T-cell (primary cell): ENCODE measurements at regions not wholly inside any gene's neighbourhood (a gene's known extent, or its start where the extent isn't known, plus 50 kb on each side); places are given as distances from the start of the nearest gene placed in this dataset.

Source experiments
- ATAC-seq, 4 experiments: fragments of 200-7000 bp in 3 of 4; fragments of 150-1000 bp in 1 of 4; cut with Tn5 transposase; replicated peaks in 1 of 4; 1 replicate in 3 of 4; 2 replicates in 1 of 4; pipeline ENCODE4 v1.10.0; 2021; ENCODE audit warnings: moderate library complexity in 3 of 4, mild to moderate bottlenecking in 2 of 4, moderate number of reproducible peaks in 1 of 4
- CTCF ChIA-PET, 2 donors: fragments of 300-600 bp; sonication (Branson Sonifier 250); formaldehyde crosslinking; loops; one replicate each; lab custom pipeline; 2022; ENCODE audit warnings: antibody characterized with exemption in 2 of 2; lab: Charles Lee
- POLR2A ChIA-PET, 2 donors: fragments of 300-600 bp; sonication (Branson Sonifier 250); formaldehyde crosslinking; loops; one replicate each; lab custom pipeline; 2022; ENCODE audit warnings: antibody characterized with exemption in 2 of 2; lab: Charles Lee
- DNase-seq, 35 experiments: peaks; one replicate each; pipeline versions ENCODE4 v3.0.0 to v3.0.0-alpha.2; 2013 to 2023
- H3K27ac ChIP-seq: one replicate; pipeline ENCODE4 v1.5.1; 2013; ENCODE audit warnings: low read length
- H3K27me3 ChIP-seq, 2 experiments: replicated peaks in 1 of 2; 1 replicate in 1 of 2; 2 replicates in 1 of 2; pipeline versions ENCODE4 v1.6.1 to v1.7.0; 2013; ENCODE audit warnings: low read length in 1 of 2, mixed read lengths in 1 of 2; ENCODE audit not compliant: control insufficient read depth in 2 of 2, insufficient read depth in 2 of 2; ENCODE audit errors: extremely low read depth in 1 of 2
- H3K36me3 ChIP-seq, 2 donors: 1 replicate in 1 of 2; 2 replicates in 1 of 2; pipeline versions ENCODE4 v1.6.1 to v1.7.0; 2013; ENCODE audit warnings: low read length in 1 of 2; ENCODE audit not compliant: control insufficient read depth in 2 of 2, insufficient read depth in 1 of 2; ENCODE audit errors: extremely low read depth in 1 of 2
- H3K4me1 ChIP-seq, 2 experiments: 1 replicate in 1 of 2; 2 replicates in 1 of 2; pipeline versions ENCODE4 v1.6.1 to v1.7.0; 2013; ENCODE audit warnings: low read length in 2 of 2, mixed read lengths in 1 of 2; ENCODE audit not compliant: insufficient read depth in 2 of 2, control insufficient read depth in 1 of 2; ENCODE audit errors: extremely low read depth in 1 of 2
- H3K4me3 ChIP-seq, 2 donors: 1 replicate in 1 of 2; 2 replicates in 1 of 2; pipeline versions ENCODE4 v1.5.1 to v1.7.0; 2013; ENCODE audit warnings: mild to moderate bottlenecking in 2 of 2, low read length in 1 of 2, moderate library complexity in 1 of 2; ENCODE audit not compliant: control insufficient read depth in 1 of 2; ENCODE audit errors: extremely low read depth in 1 of 2
- H3K9me3 ChIP-seq: 2 replicates; pipeline ENCODE4 v1.7.0; 2013
- H3K27ac Mint-ChIP-seq, 2 donors: one replicate each; pipeline ENCODE4 v1.8.0; 2020 to 2021; ENCODE audit warnings: mild to moderate bottlenecking in 2 of 2, mixed read lengths in 2 of 2
- H3K27me3 Mint-ChIP-seq, 2 donors: one replicate each; pipeline ENCODE4 v1.8.0; 2021 to 2022; ENCODE audit warnings: mixed read lengths in 2 of 2
- H3K36me3 Mint-ChIP-seq: one replicate; pipeline ENCODE4 v1.8.0; 2021; ENCODE audit warnings: mixed read lengths
- H3K4me1 Mint-ChIP-seq, 3 donors: one replicate each; pipeline ENCODE4 v1.8.0; 2020 to 2022; ENCODE audit warnings: mixed read lengths in 3 of 3, mild to moderate bottlenecking in 1 of 3
- H3K4me3 Mint-ChIP-seq, 3 donors: one replicate each; pipeline ENCODE4 v1.8.0; 2020 to 2022; ENCODE audit warnings: mild to moderate bottlenecking in 3 of 3, mixed read lengths in 3 of 3, moderate library complexity in 3 of 3
- H3K9me3 Mint-ChIP-seq, 3 donors: one replicate each; pipeline ENCODE4 v1.8.0; 2020 to 2022; ENCODE audit warnings: mixed read lengths in 3 of 3
- WGBS: methylation state at CpG from one replicate; pipeline ENCODE4 v1.1.5; 2013; ENCODE audit warnings: missing lambda C conversion rate; ENCODE audit not compliant: insufficient coverage; 5-methylcytosine and 5-hydroxymethylcytosine counted together

DNA sequence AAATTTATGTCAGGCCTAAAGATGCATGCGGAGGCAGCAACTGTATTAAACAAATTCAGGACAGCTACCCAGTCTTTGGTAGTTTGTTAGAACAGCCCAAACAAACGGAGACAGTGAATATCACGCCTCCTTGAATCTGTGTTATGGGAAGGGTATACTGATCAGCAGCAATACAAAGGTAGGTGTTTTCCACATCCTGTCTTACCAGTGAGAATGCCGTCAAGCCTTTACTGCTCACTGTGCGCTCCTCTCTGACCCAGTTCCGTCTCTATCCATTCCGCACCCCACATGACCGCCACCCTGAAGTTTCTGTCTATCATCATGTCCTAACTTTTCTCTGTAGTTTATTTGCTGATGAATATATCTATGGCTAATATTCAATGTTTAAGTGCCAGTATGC is 473.3 kb downstream of the LPIN1 start:
- peak in 2 of 35 experiments; percentile 1 to 16 for DNase-seq
- Mint-ChIP-seq H3K27me3 (no peaks in the 10 kb centered on the region), H3K4me3 (no peak overlapping the region), H3K4me1 (peaks cover 4 to 12% (median 5%) of the 10 kb centered on the region in 3 donors), H3K27ac (no peak overlapping the region), H3K36me3 (peaks cover 12% of the 10 kb centered on the region), H3K9me3 (peaks cover 11 to 20% (median 13%) of the 10 kb centered on the region in 3 donors)
- ChIA-PET POLR2A (no interaction called here), CTCF (no interaction called here)
- Histone ChIP-seq H3K27ac (no peak overlapping the region), H3K36me3 (peaks cover 0 to 3% of the 10 kb centered on the region in 2 donors), H3K4me1 (no peaks in the 10 kb centered on the region), H3K9me3 (no peaks in the 10 kb centered on the region), H3K4me3 (no peak overlapping the region), H3K27me3 (no peaks in the 10 kb centered on the region)
- peak in 1 of 4 experiments; percentile 35 for ATAC-seq
- WGBS, result 100% methylated on average over 1 of the region's 8 CpGs

DNA sequence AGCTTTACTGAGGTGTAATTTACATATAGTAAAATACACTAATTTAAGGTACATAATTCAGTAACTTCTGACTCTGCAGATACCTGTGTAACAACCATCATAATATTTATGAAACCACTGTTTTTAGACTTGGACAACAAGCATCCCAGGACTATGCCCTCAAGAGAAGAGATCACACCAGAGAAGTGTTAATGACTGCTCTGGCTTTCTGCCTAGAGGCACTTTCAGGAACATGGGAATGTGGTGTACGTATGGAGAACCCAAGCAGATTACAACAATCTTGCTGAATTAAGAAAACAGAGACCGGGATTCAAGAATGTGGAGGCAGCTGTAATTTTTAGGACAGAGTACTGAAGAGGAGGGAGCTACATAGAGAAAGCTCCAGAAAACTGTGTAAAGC is 475.2 kb downstream of the LPIN1 start:
- H3K27me3 Mint-ChIP-seq, result no peaks in the 10 kb centered on the region
- ChIA-PET CTCF (no interaction called here), POLR2A (interaction anchor here in 1 of 2 donors (0.5 kb wide), 1 partner anchor 24 kb away, joined by 4 read pairs; no protein-coding TSS in a partner anchor)
- H3K4me1 ChIP-seq, result no peaks in the 10 kb centered on the region
- no peak overlapping the region for H3K4me3 ChIP-seq
- H3K36me3 ChIP-seq, result peaks cover 0 to 3% of the 10 kb centered on the region in 2 donors
- no peaks in the 10 kb centered on the region for H3K9me3 ChIP-seq
- ATAC-seq (no peak), DNase-seq (no peak)
- peaks cover 16 to 25% (median 19%) of the 10 kb centered on the region in 3 donors for H3K9me3 Mint-ChIP-seq
- peaks cover 4 to 12% (median 5%) of the 10 kb centered on the region in 3 donors for H3K4me1 Mint-ChIP-seq
- H3K27me3 ChIP-seq, result no peaks in the 10 kb centered on the region
- peaks cover 17% of the 10 kb centered on the region for H3K36me3 Mint-ChIP-seq
- no peak overlapping the region for H3K4me3 Mint-ChIP-seq
- H3K27ac ChIP-seq, result no peak overlapping the region
- no peak overlapping the region for H3K27ac Mint-ChIP-seq
- 86% methylated on average over 1 of the region's 2 CpGs for WGBS

DNA sequence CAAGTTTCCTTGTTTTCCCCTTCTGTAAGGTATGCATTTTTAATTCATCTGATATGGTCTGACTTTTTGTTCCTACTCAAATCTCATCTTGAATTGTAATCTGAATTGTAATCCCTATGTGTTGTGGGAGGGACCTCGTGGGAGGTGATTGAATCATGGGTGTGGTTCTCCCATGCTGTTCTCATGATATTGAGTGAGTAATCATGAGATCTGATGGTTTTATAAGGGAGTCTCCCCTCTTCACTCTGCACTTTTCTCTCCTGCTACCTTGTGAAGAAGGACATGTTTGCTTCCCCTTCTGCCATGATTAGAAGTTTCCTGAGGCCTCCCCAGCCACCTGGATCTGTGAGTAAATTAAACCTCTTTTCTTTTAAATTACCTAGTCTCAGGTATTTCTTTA is 476.1 kb downstream of the LPIN1 start:
- Histone ChIP-seq H3K4me3 (no peak overlapping the region), H3K36me3 (peaks cover 0 to 3% of the 10 kb centered on the region in 2 donors), H3K4me1 (no peaks in the 10 kb centered on the region), H3K27ac (no peak overlapping the region), H3K9me3 (no peaks in the 10 kb centered on the region), H3K27me3 (no peaks in the 10 kb centered on the region)
- H3K4me3 Mint-ChIP-seq, result no peak overlapping the region
- CTCF ChIA-PET, result no interaction called here
- H3K27me3 Mint-ChIP-seq, result no peaks in the 10 kb centered on the region
- H3K9me3 Mint-ChIP-seq, result peaks cover 16 to 25% (median 19%) of the 10 kb centered on the region in 3 donors
- peaks cover 4 to 12% (median 5%) of the 10 kb centered on the region in 3 donors for H3K4me1 Mint-ChIP-seq
- POLR2A ChIA-PET, result no interaction called here
- WGBS, result no CpG with 5 or more reads among the region's 1 CpG
- ATAC-seq (no peak), DNase-seq (no peak)
- peaks cover 17% of the 10 kb centered on the region for H3K36me3 Mint-ChIP-seq
- H3K27ac Mint-ChIP-seq, result no peak overlapping the region

DNA sequence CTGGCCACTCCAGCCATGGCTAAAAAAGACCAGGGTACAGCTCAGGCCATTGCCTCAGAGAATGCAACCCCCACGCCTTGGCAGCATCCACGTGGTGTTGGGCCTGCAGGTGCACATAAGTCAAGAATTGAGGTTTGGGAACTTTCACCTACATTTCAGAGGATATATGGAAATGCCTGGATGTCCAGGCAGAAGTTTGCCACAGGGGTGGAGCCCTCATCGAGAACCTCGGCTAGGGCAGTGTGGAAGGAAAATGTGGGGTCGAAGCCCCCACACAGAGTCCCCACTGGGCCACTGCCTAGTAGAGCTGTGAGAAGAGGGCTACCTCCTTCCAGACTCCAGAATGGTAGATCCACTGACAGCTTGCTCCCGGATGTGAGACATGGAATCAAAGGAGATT is 477.3 kb downstream of the LPIN1 start:
- H3K27ac Mint-ChIP-seq, result no peak overlapping the region
- H3K4me3 Mint-ChIP-seq, result no peak overlapping the region
- H3K4me3 ChIP-seq, result peak overlapping the region in 1 of 2 donors; percentile 40
- no peaks in the 10 kb centered on the region for H3K4me1 ChIP-seq
- peaks cover 0 to 3% of the 10 kb centered on the region in 2 donors for H3K36me3 ChIP-seq
- H3K27ac ChIP-seq, result no peak overlapping the region
- H3K27me3 ChIP-seq, result no peaks in the 10 kb centered on the region
- no peaks in the 10 kb centered on the region for H3K27me3 Mint-ChIP-seq
- DNase-seq (no peak), ATAC-seq (no peak)
- peaks cover 16 to 25% (median 19%) of the 10 kb centered on the region in 3 donors for H3K9me3 Mint-ChIP-seq
- 100% methylated on average over 1 of the region's 6 CpGs for WGBS
- peaks cover 17% of the 10 kb centered on the region for H3K36me3 Mint-ChIP-seq
- H3K4me1 Mint-ChIP-seq, result peaks cover 2 to 12% (median 5%) of the 10 kb centered on the region in 3 donors
- no peaks in the 10 kb centered on the region for H3K9me3 ChIP-seq
- ChIA-PET CTCF (no interaction called here), POLR2A (interaction anchor here in 1 of 2 donors (0.6 kb wide), 1 partner anchor 13 kb away, joined by 3 read pairs; no protein-coding TSS in a partner anchor)

DNA sequence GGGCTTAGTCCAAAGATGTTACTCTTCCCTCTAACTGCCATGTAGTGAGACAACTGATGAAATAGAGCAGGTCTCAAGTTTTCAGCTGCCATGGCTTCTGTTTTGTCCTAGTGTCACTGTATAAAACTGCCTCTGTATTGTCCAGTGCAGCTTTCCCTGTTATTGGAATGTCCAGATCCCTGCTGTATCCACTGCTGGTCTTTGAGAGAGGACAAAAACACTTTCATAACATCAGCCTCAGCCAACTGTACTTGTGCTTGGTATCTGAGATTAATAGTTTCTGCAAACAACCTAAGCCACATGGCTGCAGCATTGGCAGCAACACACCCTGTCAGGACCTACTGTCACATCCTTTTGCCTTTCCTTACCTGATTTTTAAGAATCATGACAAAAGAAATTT is 480.2 kb downstream of the LPIN1 start:
- Mint-ChIP-seq H3K36me3 (peaks cover 17% of the 10 kb centered on the region), H3K9me3 (peaks cover 16 to 25% (median 19%) of the 10 kb centered on the region in 3 donors), H3K4me3 (no peak overlapping the region), H3K27ac (no peak overlapping the region), H3K27me3 (no peaks in the 10 kb centered on the region), H3K4me1 (no peaks in the 10 kb centered on the region)
- ATAC-seq (no peak), DNase-seq (no peak)
- ChIA-PET CTCF (no interaction called here), POLR2A (no interaction called here)
- Histone ChIP-seq H3K9me3 (no peaks in the 10 kb centered on the region), H3K4me1 (no peaks in the 10 kb centered on the region), H3K27ac (no peak overlapping the region), H3K36me3 (peaks cover 0 to 3% of the 10 kb centered on the region in 2 donors), H3K27me3 (no peaks in the 10 kb centered on the region), H3K4me3 (no peak overlapping the region)

DNA sequence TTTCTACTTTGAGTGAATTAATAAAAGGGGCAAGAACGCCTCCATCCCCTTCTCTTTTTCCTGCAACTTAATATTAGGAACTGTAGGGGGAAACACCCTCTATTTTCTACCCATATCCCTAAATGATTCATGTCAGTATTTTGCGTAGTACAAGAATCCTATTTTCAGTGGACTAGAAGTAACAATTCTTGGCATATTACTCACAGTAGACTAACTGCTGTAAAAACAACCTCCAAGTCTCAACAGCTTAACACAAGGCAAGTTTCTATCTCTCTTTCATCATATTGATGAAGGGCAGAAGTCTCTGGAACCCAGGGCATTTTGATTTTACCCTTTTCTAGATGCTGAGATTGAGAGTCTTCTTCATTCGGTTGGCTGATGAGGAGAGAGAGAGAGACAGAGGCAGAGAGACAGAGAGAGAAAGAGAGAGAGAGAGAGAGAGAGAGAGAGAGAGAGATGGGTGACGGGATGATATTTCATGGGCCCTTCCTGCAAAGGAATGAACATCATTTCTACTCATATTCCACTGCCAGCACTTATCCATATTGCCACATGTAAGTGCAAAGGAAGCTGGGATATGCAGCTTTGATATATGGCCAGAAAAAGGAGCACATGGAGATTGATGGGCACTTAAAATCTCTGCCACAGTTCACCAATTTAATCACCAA is 481.6 kb downstream of the LPIN1 start:
- no peaks in the 10 kb centered on the region for H3K4me1 Mint-ChIP-seq
- peaks cover 12 to 16% (median 14%) of the 10 kb centered on the region in 3 donors for H3K9me3 Mint-ChIP-seq
- no peak overlapping the region for H3K27ac ChIP-seq
- ATAC-seq (no peak), DNase-seq (no peak)
- H3K4me3 ChIP-seq, result no peak overlapping the region
- ChIA-PET CTCF (no interaction called here), POLR2A (no interaction called here)
- no peaks in the 10 kb centered on the region for H3K27me3 ChIP-seq
- H3K4me1 ChIP-seq, result no peaks in the 10 kb centered on the region
- peaks cover 10% of the 10 kb centered on the region for H3K36me3 Mint-ChIP-seq
- H3K36me3 ChIP-seq, result peaks cover 0 to 3% of the 10 kb centered on the region in 2 donors
- no peak overlapping the region for H3K4me3 Mint-ChIP-seq
- H3K27ac Mint-ChIP-seq, result no peak overlapping the region
- no peaks in the 10 kb centered on the region for H3K9me3 ChIP-seq
- WGBS, result 100% methylated on average over 1 of the region's 4 CpGs
- no peaks in the 10 kb centered on the region for H3K27me3 Mint-ChIP-seq
